IMR-90 (cell line): ENCODE measurements at regions not wholly inside any gene's neighbourhood (a gene's known extent, or its start where the extent isn't known, plus 50 kb on each side); places are given as distances from the start of the nearest gene placed in this dataset.

ENCODE experiments used
- ATAC-seq: fragments of 200-7000 bp; cut with Tn5 transposase; 2 replicates; pipeline ENCODE4 v1.9.1; 2020; ENCODE audit warnings: low read depth, mild to moderate bottlenecking, moderate library complexity
- BruUV-seq: library from RNA; stranded (reverse); fragments of 400-500 nt; replicated peaks from 2 replicates; lab custom pipeline; 2021; lab: Mats Ljungman, UMichigan
- CTCF ChIA-PET: fragments of 300-600 bp; formaldehyde crosslinking; extraction: SDS; loops from one replicate; lab custom pipeline; 2021; ENCODE audit warnings: antibody characterized with exemption; lab: Yijun Ruan, JAX
- POLR2A ChIA-PET: fragments of 300-600 bp; sonication (Branson Sonifier 250); formaldehyde crosslinking; loops from one replicate; lab custom pipeline; 2022; ENCODE audit warnings: antibody characterized with exemption; ENCODE audit not compliant: unreplicated experiment; lab: Charles Lee
- DNase-seq: peaks from one replicate; pipeline ENCODE4 v3.0.0; 2013
- H2AFZ ChIP-seq: replicated peaks from 2 replicates; pipeline ENCODE3; 2013; ENCODE audit warnings: low read length, mild to moderate bottlenecking; ENCODE audit not compliant: poor library complexity
- H2AK5ac ChIP-seq: 2 replicates; pipeline ENCODE4 v1.6.1; 2013; ENCODE audit warnings: low read depth, low read length, inconsistent platforms
- H2AK9ac ChIP-seq: replicated peaks from 2 replicates; pipeline ENCODE3; 2013; ENCODE audit warnings: mild to moderate bottlenecking, low read depth, low read length, moderate library complexity; ENCODE audit not compliant: poor library complexity
- H2BK120ac ChIP-seq: 2 replicates; pipeline ENCODE4 v1.6.1; 2013; ENCODE audit warnings: low read depth, low read length, inconsistent platforms
- H2BK15ac ChIP-seq: 3 replicates; pipeline ENCODE4 v1.6.1; 2013; ENCODE audit warnings: low read depth, low read length, inconsistent platforms
- H2BK20ac ChIP-seq: 2 replicates; pipeline ENCODE4 v1.6.1; 2013; ENCODE audit warnings: low read depth, mild to moderate bottlenecking, inconsistent platforms, low read length, moderate library complexity
- H2BK5ac ChIP-seq: 2 replicates; pipeline ENCODE4 v1.6.1; 2013; ENCODE audit warnings: mild to moderate bottlenecking, low read depth, low read length, inconsistent platforms; ENCODE audit not compliant: poor library complexity, severe bottlenecking
- H3K14ac ChIP-seq: replicated peaks from 2 replicates; pipeline ENCODE4 v1.6.1; 2013; ENCODE audit warnings: low read depth, low read length, inconsistent platforms
- H3K18ac ChIP-seq: 2 replicates; pipeline ENCODE4 v1.6.1; 2013; ENCODE audit warnings: low read depth, low read length, control low read depth
- H3K23ac ChIP-seq: 2 replicates; pipeline ENCODE4 v1.6.1; 2013; ENCODE audit warnings: low read depth, low read length, inconsistent platforms
- H3K27ac ChIP-seq: 2 replicates; pipeline ENCODE4 v1.5.1; 2013; ENCODE audit warnings: mild to moderate bottlenecking, control low read depth, low read length; ENCODE audit not compliant: insufficient read depth
- H3K27me3 ChIP-seq: 2 replicates; pipeline ENCODE4 v1.6.1; 2013; ENCODE audit warnings: low read length; ENCODE audit not compliant: control insufficient read depth, insufficient read depth
- H3K36me3 ChIP-seq: 2 replicates; pipeline ENCODE4 v1.6.1; 2013; ENCODE audit warnings: low read length, mixed read lengths; ENCODE audit not compliant: control insufficient read depth, insufficient read depth
- H3K4ac ChIP-seq: 2 replicates; pipeline ENCODE4 v1.6.1; 2013; ENCODE audit warnings: low read depth, low read length, inconsistent platforms
- H3K4me1 ChIP-seq: 2 replicates; pipeline ENCODE4 v1.6.1; 2013; ENCODE audit warnings: low read length, mixed read lengths; ENCODE audit not compliant: control insufficient read depth, insufficient read depth
- H3K4me2 ChIP-seq: 2 replicates; pipeline ENCODE4 v1.6.1; 2013; ENCODE audit warnings: low read depth, mild to moderate bottlenecking, control low read depth, low read length, moderate library complexity
- H3K4me3 ChIP-seq: 2 replicates; pipeline ENCODE4 v1.5.1; 2013; ENCODE audit warnings: low read depth, mild to moderate bottlenecking, control low read depth, low read length, moderate library complexity; ENCODE audit not compliant: insufficient read depth
- H3K56ac ChIP-seq: 2 replicates; pipeline ENCODE4 v1.6.1; 2013; ENCODE audit warnings: low read length, inconsistent platforms; ENCODE audit not compliant: insufficient read depth; ENCODE audit errors: extremely low read depth
- H3K79me1 ChIP-seq, 2 experiments: 2 replicates each; pipeline ENCODE4 v1.6.1; 2013; ENCODE audit warnings: low read length in 2 of 2, inconsistent platforms in 1 of 2, low read depth in 1 of 2
- H3K9ac ChIP-seq: 2 replicates; pipeline ENCODE4 v1.6.1; 2013; ENCODE audit warnings: low read depth, low read length, control low read depth
- H3K9me1 ChIP-seq: 2 replicates; pipeline ENCODE4 v1.6.1; 2013; ENCODE audit warnings: low read length, inconsistent platforms; ENCODE audit not compliant: insufficient read depth
- H3K9me3 ChIP-seq: 2 replicates; pipeline ENCODE4 v1.6.1; 2013; ENCODE audit warnings: low read length; ENCODE audit not compliant: control insufficient read depth, insufficient read depth
- H4K20me1 ChIP-seq: 2 replicates; pipeline ENCODE4 v1.6.1; 2013; ENCODE audit warnings: low read length, inconsistent platforms; ENCODE audit not compliant: insufficient read depth
- H4K5ac ChIP-seq: 2 replicates; pipeline ENCODE4 v1.6.1; 2013; ENCODE audit warnings: mild to moderate bottlenecking, low read depth, low read length, control low read depth
- H4K8ac ChIP-seq, 2 experiments: 2 replicates each; pipeline ENCODE4 v1.6.1; 2013; ENCODE audit warnings: low read depth in 2 of 2, low read length in 2 of 2, control low read depth in 1 of 2, inconsistent platforms in 1 of 2
- H4K91ac ChIP-seq: 2 replicates; pipeline ENCODE4 v1.6.1; 2013; ENCODE audit warnings: low read depth, low read length, inconsistent platforms; ENCODE audit not compliant: insufficient read depth
- BHLHE40 ChIP-seq: fragments of 150-350 bp; IDR thresholded peaks from 2 replicates; pipeline ENCODE4 v1.6.1; 2016; ENCODE audit warnings: mild to moderate bottlenecking, low read depth, low read length
- CEBPB ChIP-seq: IDR thresholded peaks from 2 replicates; pipeline ENCODE4 v1.6.1; 2012; ENCODE audit warnings: low read depth, low read length, improper control_type of control experiment
- CHD1 ChIP-seq: IDR thresholded peaks from 2 replicates; pipeline ENCODE4 v1.6.1; 2012; ENCODE audit warnings: low read depth, low read length, improper control_type of control experiment
- CTCF ChIP-seq: conservative IDR thresholded peaks from 2 replicates; pipeline ENCODE4 v1.5.1; 2012; ENCODE audit warnings: mild to moderate bottlenecking, low read depth, low read length, improper control_type of control experiment
- ELK1 ChIP-seq: fragments of 150-350 bp; IDR thresholded peaks from 2 replicates; pipeline ENCODE4 v1.6.1; 2016; ENCODE audit warnings: low read depth, mild to moderate bottlenecking, low read length, moderate library complexity, borderline replicate concordance
- FOS ChIP-seq: fragments of 150-350 bp; IDR thresholded peaks from 2 replicates; pipeline ENCODE4 v1.6.1; 2016; ENCODE audit warnings: low read depth, low read length
- MAFK ChIP-seq: IDR thresholded peaks from 2 replicates; pipeline ENCODE4 v1.6.1; 2012; ENCODE audit warnings: low read depth, low read length, improper control_type of control experiment
- MAZ ChIP-seq: IDR thresholded peaks from 2 replicates; pipeline ENCODE4 v1.6.1; 2012; ENCODE audit warnings: low read depth, mild to moderate bottlenecking, low read length, improper control_type of control experiment, moderate library complexity, borderline replicate concordance
- MXI1 ChIP-seq: IDR thresholded peaks from 2 replicates; pipeline ENCODE4 v1.6.1; 2012; ENCODE audit warnings: low read depth, mild to moderate bottlenecking, low read length, moderate library complexity, borderline replicate concordance
- NFE2L2 ChIP-seq: fragments of 150-350 bp; IDR thresholded peaks from 2 replicates; pipeline ENCODE4 v1.6.1; 2016; ENCODE audit warnings: low read depth, mild to moderate bottlenecking, low read length
- POLR2A ChIP-seq: IDR thresholded peaks from 2 replicates; pipeline ENCODE4 v1.6.1; 2012; ENCODE audit warnings: mild to moderate bottlenecking, low read depth, low read length
- RAD21 ChIP-seq: IDR thresholded peaks from 2 replicates; pipeline ENCODE4 v1.6.1; 2012; ENCODE audit warnings: low read length, improper control_type of control experiment
- RCOR1 ChIP-seq: IDR thresholded peaks from 2 replicates; pipeline ENCODE4 v1.6.1; 2012; ENCODE audit warnings: mild to moderate bottlenecking, low read length, improper control_type of control experiment; ENCODE audit not compliant: insufficient replicate concordance
- RFX5 ChIP-seq: IDR thresholded peaks from 2 replicates; pipeline ENCODE4 v1.8.0; 2012; ENCODE audit warnings: low read depth, mild to moderate bottlenecking, low read length, moderate library complexity
- SMC3 ChIP-seq: fragments of 150-350 bp; IDR thresholded peaks from 2 replicates; pipeline ENCODE4 v1.6.1; 2016; ENCODE audit warnings: low read depth, mild to moderate bottlenecking, antibody characterized with exemption, low read length, moderate library complexity
- USF2 ChIP-seq: fragments of 150-350 bp; IDR thresholded peaks from 2 replicates; pipeline ENCODE4 v1.6.1; 2017; ENCODE audit warnings: mild to moderate bottlenecking, antibody characterized with exemption, low read length, low read depth
- WGBS, 2 experiments: methylation state at CpG; one replicate each; pipeline versions ENCODE4 v1.1.5 to v1.1.7; 2013; ENCODE audit warnings: missing lambda C conversion rate in 2 of 2; ENCODE audit not compliant: insufficient read length in 1 of 2; ENCODE audit errors: extremely low coverage in 2 of 2; 5-methylcytosine and 5-hydroxymethylcytosine counted together
- dilution Hi-C: fragments of 300-500 bp; cut with HindIII; formaldehyde crosslinking; loops from one replicate; pipeline ENCODE4 v1.14.3; 2018; ENCODE audit warnings: low sequenced_read_pairs; ENCODE audit not compliant: unreplicated experiment
- in situ Hi-C: fragments of 300-500 bp; cut with MboI; formaldehyde crosslinking; loops from 3 replicates; pipeline ENCODE4 v1.14.3; 2019; ENCODE audit warnings: low sequenced_read_pairs, inconsistent platforms, mixed read lengths
- intact Hi-C: fragments of 100-400 bp; cut with micrococcal nuclease; formaldehyde crosslinking; loops from 2 replicates; pipeline ENCODE4 v1.10.0; 2022

- Histone ChIP-seq H3K4ac (no peak overlapping the region), H3K56ac (no peak overlapping the region), H4K8ac (no peak overlapping the region), H3K27ac (no peak overlapping the region), H2BK120ac (no peak overlapping the region), H2AK9ac (no peak overlapping the region), H2AK5ac (no peak overlapping the region), H3K4me2 (no peak overlapping the region), H4K91ac (no peak overlapping the region), H3K79me1 (no peaks in the 10 kb centered on the region), H2AFZ (no peak overlapping the region), H3K9ac (no peak overlapping the region), H3K18ac (no peak overlapping the region), H3K14ac (no peak overlapping the region), H4K5ac (no peak overlapping the region), H3K36me3 (no peaks in the 10 kb centered on the region), H3K27me3 (no peaks in the 10 kb centered on the region), H2BK15ac (no peak overlapping the region), H3K4me1 (no peaks in the 10 kb centered on the region), H3K23ac (no peak overlapping the region), H2BK20ac (no peak overlapping the region), H2BK5ac (no peak overlapping the region), H3K9me1 (no peaks in the 10 kb centered on the region), H4K20me1 (no peaks in the 10 kb centered on the region), H3K4me3 (no peak overlapping the region), H3K9me3 (no peaks in the 10 kb centered on the region)
- WGBS, 2 experiments, result no CpG with 5 or more reads among the region's 7 CpGs
- ChIA-PET POLR2A (no interaction called here), CTCF (no interaction called here)
- TF ChIP-seq FOS (no peak), MXI1 (no peak), USF2 (no peak), BHLHE40 (no peak), POLR2A (no peak), MAFK (no peak), RFX5 (no peak), ELK1 (no peak), RCOR1 (no peak), RAD21 (no peak), MAZ (no peak), CTCF (no peak), CHD1 (no peak), NFE2L2 (no peak), CEBPB (no peak), SMC3 (no peak)
- dilution Hi-C loops, result no loop called here
- in situ Hi-C loops, result no loop called here
- no TSS peak for BruUV-seq
- intact Hi-C loops, result no loop called here
- no peak for ATAC-seq
- no peak for DNase-seq
These were observed 973.5 kb upstream of the NCAM2 start for GRCh38 chr21:20024741-20025140.
